OCI-LY1 (cell line): ENCODE measurements at regions not wholly inside any gene's neighbourhood (a gene's known extent, or its start where the extent isn't known, plus 50 kb on each side); places are given as distances from the start of the nearest gene placed in this dataset.

ENCODE experiments used
- EZH2 ChIP-seq: fragments of 200-600 bp; sonication (generic), shearing (Covaris generic); IDR thresholded peaks from 2 replicates; pipeline ENCODE4 v1.8.0; 2017; ENCODE audit warnings: borderline replicate concordance, mixed run types, mild to moderate bottlenecking, antibody characterized with exemption, low read length, moderate library complexity, mixed read lengths
- TF ChIP-seq, protein P1 (sequence below): fragments of 200-600 bp; sonication (generic), shearing (Covaris generic); IDR thresholded peaks from 2 replicates; pipeline ENCODE4 v1.5.1; 2017; ENCODE audit warnings: mild to moderate bottlenecking, antibody characterized with exemption, low read length, moderate library complexity, mixed read lengths

DNA sequence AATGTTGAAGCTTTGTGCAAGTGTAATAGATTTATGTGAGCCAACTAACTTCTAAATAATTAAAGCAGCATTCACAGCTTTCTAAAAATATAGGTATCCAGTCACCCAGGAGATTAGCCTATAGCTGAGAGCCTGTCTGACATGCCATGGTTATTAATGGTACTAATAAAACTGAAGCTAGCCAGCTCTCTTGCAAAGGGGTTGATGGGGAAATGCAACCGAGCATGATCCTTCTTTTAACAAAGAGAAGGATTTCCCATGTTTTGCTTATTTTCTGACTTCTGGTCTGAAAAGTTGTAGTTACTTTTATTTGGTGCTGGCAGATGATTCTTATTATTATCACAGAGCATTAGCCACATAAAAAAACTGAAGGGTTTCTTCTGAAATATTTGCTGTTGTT, 488.7 kb upstream of the CYLC2 start:
- TF ChIP-seq, protein P1, sequence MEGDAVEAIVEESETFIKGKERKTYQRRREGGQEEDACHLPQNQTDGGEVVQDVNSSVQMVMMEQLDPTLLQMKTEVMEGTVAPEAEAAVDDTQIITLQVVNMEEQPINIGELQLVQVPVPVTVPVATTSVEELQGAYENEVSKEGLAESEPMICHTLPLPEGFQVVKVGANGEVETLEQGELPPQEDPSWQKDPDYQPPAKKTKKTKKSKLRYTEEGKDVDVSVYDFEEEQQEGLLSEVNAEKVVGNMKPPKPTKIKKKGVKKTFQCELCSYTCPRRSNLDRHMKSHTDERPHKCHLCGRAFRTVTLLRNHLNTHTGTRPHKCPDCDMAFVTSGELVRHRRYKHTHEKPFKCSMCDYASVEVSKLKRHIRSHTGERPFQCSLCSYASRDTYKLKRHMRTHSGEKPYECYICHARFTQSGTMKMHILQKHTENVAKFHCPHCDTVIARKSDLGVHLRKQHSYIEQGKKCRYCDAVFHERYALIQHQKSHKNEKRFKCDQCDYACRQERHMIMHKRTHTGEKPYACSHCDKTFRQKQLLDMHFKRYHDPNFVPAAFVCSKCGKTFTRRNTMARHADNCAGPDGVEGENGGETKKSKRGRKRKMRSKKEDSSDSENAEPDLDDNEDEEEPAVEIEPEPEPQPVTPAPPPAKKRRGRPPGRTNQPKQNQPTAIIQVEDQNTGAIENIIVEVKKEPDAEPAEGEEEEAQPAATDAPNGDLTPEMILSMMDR: no peak
- TF ChIP-seq EZH2: no peak
